Fibroblast of mammary gland (primary cell): ENCODE measurements at regions not wholly inside any gene's neighbourhood (a gene's known extent, or its start where the extent isn't known, plus 50 kb on each side); places are given as distances from the start of the nearest gene placed in this dataset.
A peak's percentile ranks its signal among the peaks of the same experiment; 100 is the strongest.

ENCODE experiments used
- DNase-seq: peaks from one replicate; pipeline ENCODE4 v3.0.0-alpha.2; 2010; ENCODE audit warnings: low read depth
- H3K4me3 ChIP-seq: 2 replicates; pipeline ENCODE4 v1.5.1; 2011; ENCODE audit warnings: low read depth, mild to moderate bottlenecking, low read length, moderate library complexity; ENCODE audit not compliant: control insufficient read depth
- CTCF ChIP-seq: conservative IDR thresholded peaks from 2 replicates; pipeline ENCODE4 v1.5.1; 2011; ENCODE audit warnings: low read depth, low read length, inconsistent platforms; ENCODE audit not compliant: control insufficient read depth, insufficient read depth

DNA sequence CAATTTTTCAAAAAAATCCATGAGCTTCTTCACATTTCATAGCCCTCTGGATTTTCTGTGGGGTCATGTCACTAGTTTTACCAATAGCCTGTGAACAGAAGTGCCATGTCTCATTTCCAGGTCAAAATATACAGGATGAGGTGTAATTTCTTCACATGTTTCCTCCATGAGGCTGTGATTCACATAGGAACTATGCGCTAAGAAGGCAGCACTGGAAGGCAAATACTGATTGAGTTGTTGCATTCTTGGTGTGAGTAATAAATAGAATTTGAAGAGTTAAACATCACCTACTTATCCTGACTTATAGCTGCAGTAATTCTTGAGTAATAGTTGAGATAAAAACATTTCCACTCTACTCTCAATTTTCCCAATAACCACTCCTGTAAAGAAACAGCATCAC is 442.3 kb downstream of the HAO1 start:
- H3K4me3 ChIP-seq = no peak overlapping the region
- peak; percentile 50 for DNase-seq
- TF ChIP-seq CTCF = no peak

DNA sequence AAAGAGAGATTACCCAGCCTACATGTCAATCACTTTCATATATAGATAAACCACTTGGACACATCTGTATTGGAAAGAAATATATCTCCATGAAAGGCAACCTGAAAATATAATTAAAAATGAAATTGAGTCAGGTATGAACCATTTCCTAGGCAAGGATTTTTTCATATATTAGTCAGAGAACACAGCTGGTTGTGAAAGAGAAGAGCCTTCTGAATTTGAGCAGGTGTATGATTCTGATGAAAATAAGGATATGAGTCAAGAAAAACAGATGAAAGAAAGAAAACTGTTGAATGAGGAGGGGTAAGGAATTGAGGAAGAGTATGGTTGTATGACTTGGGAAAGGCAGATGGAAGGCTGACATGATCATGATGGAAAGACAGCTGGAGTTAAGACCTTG is 441.1 kb downstream of the HAO1 start:
- TF ChIP-seq CTCF = no peak
- no peak overlapping the region for H3K4me3 ChIP-seq
- no peak for DNase-seq

DNA sequence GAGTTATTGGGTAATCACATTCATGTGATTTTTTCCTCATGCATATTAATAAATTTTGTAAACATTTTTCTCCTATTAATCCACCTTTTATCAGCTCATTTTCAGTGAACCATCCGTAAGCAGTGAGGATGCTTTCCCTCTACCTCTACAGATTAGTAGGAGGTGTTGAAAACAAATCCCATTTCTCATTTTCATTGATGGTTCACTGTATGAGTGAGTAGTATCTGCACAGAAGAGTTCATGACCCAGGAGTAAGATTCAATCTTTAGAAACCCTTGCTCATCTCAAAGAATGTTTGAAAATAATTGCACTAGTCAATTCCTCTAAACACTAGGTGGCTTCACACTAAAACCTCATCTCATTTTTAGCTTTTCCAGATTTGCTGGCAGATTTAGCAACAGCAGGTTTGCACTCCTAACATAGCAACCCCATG is 440.0 kb downstream of the HAO1 start:
- no peak for DNase-seq
- no peak for TF ChIP-seq CTCF
- H3K4me3 ChIP-seq = no peak overlapping the region

DNA sequence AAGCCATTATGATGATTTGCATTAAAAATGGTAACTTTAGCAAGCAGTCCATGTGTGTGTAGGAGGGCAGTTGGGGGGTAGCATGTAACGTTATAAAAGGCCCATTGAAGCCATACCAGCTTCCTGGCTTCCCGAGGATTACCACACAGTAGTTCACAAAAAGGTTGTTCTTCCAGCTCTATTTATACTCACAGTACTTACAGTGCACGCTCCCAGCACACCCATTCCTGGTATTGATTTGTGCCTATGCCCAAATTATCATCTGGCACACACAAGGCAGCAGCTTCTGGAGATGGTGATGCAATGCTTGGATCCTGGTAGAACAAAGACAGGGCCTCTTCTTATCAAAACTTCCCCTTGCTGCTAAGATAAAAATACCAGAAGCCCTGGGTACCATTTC is 436.8 kb downstream of the HAO1 start:
- no peak for TF ChIP-seq CTCF
- peak; percentile 7 for DNase-seq

DNA sequence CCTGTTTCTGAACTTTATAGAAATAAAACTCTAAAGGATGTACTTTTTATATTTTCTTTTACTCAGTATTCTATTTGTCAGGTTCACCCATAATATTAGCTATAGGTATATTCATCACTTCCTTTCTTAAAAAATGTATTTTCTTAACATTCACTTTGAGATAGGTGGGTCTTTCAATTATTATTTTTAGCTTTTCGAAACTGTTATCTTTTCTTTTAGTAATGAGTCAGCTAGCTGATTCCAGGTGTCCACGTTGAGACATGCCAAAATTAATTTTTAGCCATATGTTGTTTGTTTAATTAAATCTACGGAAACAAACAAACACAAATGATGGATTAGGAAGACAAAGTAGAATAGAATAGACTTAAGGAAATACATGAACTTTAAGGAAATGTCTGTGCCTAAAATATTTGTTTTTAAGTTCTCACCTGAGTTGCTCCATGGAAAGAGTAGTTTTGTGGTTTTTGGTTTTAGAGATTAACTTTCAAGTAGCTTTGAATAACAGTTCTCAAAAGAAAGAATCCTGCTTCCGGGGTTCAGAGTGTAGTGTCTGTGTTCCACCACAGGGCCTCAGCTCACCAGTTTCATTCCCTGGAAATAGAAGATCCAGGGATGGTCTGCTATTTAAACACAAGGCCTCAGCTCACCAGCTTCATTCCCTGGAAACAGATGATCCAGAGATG is 435.0 kb downstream of the HAO1 start:
- no peak for DNase-seq
- no peak for TF ChIP-seq CTCF
- H3K4me3 ChIP-seq = no peak overlapping the region

More for the DNA sequence above, 436.8 kb downstream of the HAO1 start:
- no peak overlapping the region for H3K4me3 ChIP-seq

DNA sequence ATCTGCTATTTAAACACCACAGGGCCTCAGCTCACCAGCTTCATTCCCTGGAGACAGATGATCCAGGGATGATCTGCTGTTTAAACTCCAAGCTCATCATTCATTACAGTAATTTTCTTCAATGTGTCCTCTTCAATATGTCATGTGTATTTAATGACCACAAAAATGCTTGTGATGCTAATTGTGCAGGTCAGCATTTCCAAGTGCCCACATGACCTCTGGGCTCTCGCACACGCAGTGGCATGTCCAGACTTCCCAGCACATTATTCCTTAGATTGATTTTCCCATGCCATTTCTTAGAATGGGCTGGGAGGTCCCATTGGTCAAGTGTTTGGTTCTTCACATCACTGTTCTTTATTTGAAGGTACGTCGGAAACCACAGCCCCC is 434.4 kb downstream of the HAO1 start:
- DNase-seq = no peak
- TF ChIP-seq CTCF = no peak

More for the DNA sequence above, 434.4 kb downstream of the HAO1 start:
- no peak overlapping the region for H3K4me3 ChIP-seq
